Glutamatergic neuron (in vitro differentiated cells): ENCODE measurements at regions not wholly inside any gene's neighbourhood (a gene's known extent, or its start where the extent isn't known, plus 50 kb on each side); places are given as distances from the start of the nearest gene placed in this dataset.

Source experiments
- DNase-seq: peaks from one replicate; pipeline ENCODE4 v3.0.0; 2022
- H3K27ac Mint-ChIP-seq: one replicate; pipeline ENCODE4 v1.8.0; 2020; ENCODE audit warnings: mild to moderate bottlenecking, mixed read lengths, inconsistent platforms; ENCODE audit not compliant: unreplicated experiment
- H3K27me3 Mint-ChIP-seq: one replicate; pipeline ENCODE4 v1.8.0; 2020; ENCODE audit warnings: mild to moderate bottlenecking, moderate library complexity, mixed read lengths, inconsistent platforms; ENCODE audit not compliant: unreplicated experiment
- H3K36me3 Mint-ChIP-seq: one replicate; pipeline ENCODE4 v1.8.0; 2020; ENCODE audit warnings: mild to moderate bottlenecking, mixed read lengths, inconsistent platforms; ENCODE audit not compliant: unreplicated experiment
- H3K4me1 Mint-ChIP-seq: one replicate; pipeline ENCODE4 v1.8.0; 2020; ENCODE audit warnings: mild to moderate bottlenecking, low read depth, mixed read lengths, inconsistent platforms; ENCODE audit not compliant: unreplicated experiment
- H3K4me3 Mint-ChIP-seq: one replicate; pipeline ENCODE4 v1.8.0; 2020; ENCODE audit warnings: mild to moderate bottlenecking, mixed read lengths, inconsistent platforms; ENCODE audit not compliant: unreplicated experiment
- H3K9me3 Mint-ChIP-seq: one replicate; pipeline ENCODE4 v1.8.0; 2020; ENCODE audit warnings: mild to moderate bottlenecking, moderate library complexity, mixed read lengths, inconsistent platforms; ENCODE audit not compliant: unreplicated experiment
- CTCF ChIP-seq: fragments of 200-600 bp; sonication (generic); IDR thresholded peaks from one replicate; pipeline ENCODE4 v1.5.0; 2021; ENCODE audit not compliant: partially characterized antibody, unreplicated experiment

GRCh38 chr4:180164799-180165198 lies 2078.4 kb upstream of the TENM3 start:
- Mint-ChIP-seq H3K4me1 (peaks cover 16% of the 10 kb centered on the region), H3K36me3 (no peaks in the 10 kb centered on the region), H3K27ac (no peak overlapping the region), H3K4me3 (no peak overlapping the region), H3K27me3 (no peaks in the 10 kb centered on the region), H3K9me3 (no peaks in the 10 kb centered on the region)
- no peak for TF ChIP-seq CTCF
- no peak for DNase-seq

- no peak for TF ChIP-seq CTCF
- no peak overlapping the region for H3K27ac Mint-ChIP-seq
- H3K9me3 Mint-ChIP-seq = peaks cover 1% of the 10 kb centered on the region
- H3K27me3 Mint-ChIP-seq = no peaks in the 10 kb centered on the region
- no peaks in the 10 kb centered on the region for H3K36me3 Mint-ChIP-seq
- no peak for DNase-seq
- H3K4me3 Mint-ChIP-seq = no peak overlapping the region
- peaks cover 13% of the 10 kb centered on the region for H3K4me1 Mint-ChIP-seq
Observed at GRCh38 chr4:180169394-180169793, 2073.8 kb upstream of the TENM3 start.

- Mint-ChIP-seq H3K4me3 (no peak overlapping the region), H3K9me3 (peaks cover 1% of the 10 kb centered on the region), H3K36me3 (no peaks in the 10 kb centered on the region), H3K27me3 (no peaks in the 10 kb centered on the region), H3K4me1 (peaks cover 13% of the 10 kb centered on the region), H3K27ac (no peak overlapping the region)
- TF ChIP-seq CTCF = no peak
- no peak for DNase-seq
Observed at GRCh38 chr4:180169966-180170365, 2073.2 kb upstream of the TENM3 start.

- H3K9me3 Mint-ChIP-seq = no peaks in the 10 kb centered on the region
- DNase-seq = no peak
- no peak for TF ChIP-seq CTCF
- H3K36me3 Mint-ChIP-seq = no peaks in the 10 kb centered on the region
- H3K4me3 Mint-ChIP-seq = no peak overlapping the region
- no peak overlapping the region for H3K27ac Mint-ChIP-seq
- H3K4me1 Mint-ChIP-seq = no peaks in the 10 kb centered on the region
- H3K27me3 Mint-ChIP-seq = no peaks in the 10 kb centered on the region
Observed at GRCh38 chr4:180179146-180179545, 2064.1 kb upstream of the TENM3 start.

GRCh38 chr4:180189666-180190065 lies 2053.5 kb upstream of the TENM3 start:
- TF ChIP-seq CTCF = no peak

More at GRCh38 chr4:180189666-180190065, 2053.5 kb upstream of the TENM3 start:
- Mint-ChIP-seq H3K4me1 (peaks cover 8% of the 10 kb centered on the region), H3K9me3 (no peaks in the 10 kb centered on the region), H3K4me3 (no peak overlapping the region), H3K36me3 (no peaks in the 10 kb centered on the region), H3K27me3 (no peaks in the 10 kb centered on the region), H3K27ac (no peak overlapping the region)
- DNase-seq = no peak
